ENCODE measurements at regions not wholly inside any gene's neighbourhood (a gene's known extent, or its start where the extent isn't known, plus 50 kb on each side); places are given as distances from the start of the nearest gene placed in this dataset.

DNA sequence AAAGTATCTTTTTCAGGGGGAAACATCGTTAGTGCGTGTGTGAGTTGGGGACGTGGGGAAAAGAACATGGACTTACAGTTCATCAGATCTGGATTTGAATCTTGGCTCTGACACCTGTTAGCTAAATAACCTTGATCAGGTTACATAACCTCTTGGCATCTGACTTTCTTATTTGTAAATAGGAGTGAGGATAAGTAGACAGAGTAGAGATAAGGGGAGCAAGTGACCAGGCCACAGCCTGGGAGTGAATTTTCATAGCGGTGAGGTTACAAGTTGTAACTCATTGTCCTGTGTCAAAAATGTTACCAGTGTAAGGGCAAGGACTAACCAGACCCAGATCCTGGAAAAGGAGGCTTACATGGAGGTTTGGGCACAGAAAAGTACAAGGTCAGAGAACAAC, 733.5 kb upstream of the MMS22L start:
- Histone ChIP-seq H3K27ac (ENCODE audit: low read length) (no peak overlapping the region), H3K4me2 (ENCODE audit: low read depth, low read length) (no peak overlapping the region), H3K9me3 (replicated peaks; ENCODE audit: insufficient read depth, low read length) (no peaks in the 10 kb centered on the region), H3K27me3 (replicated peaks; ENCODE audit: insufficient read depth, low read length) (no peaks in the 10 kb centered on the region), H3K9me2 (replicated peaks; ENCODE audit: insufficient read depth, low read length) (no peaks in the 10 kb centered on the region), H3K9ac (ENCODE audit: low read length) (no peak overlapping the region), H3K4me3 (ENCODE audit: low read length) (no peak overlapping the region), H3K36me3 (replicated peaks; ENCODE audit: insufficient read depth, low read length) (no peaks in the 10 kb centered on the region), H3K79me2 (ENCODE audit: low read length) (no peaks in the 10 kb centered on the region), H3F3A (ENCODE audit: insufficient read depth, low read length) (no peaks in the 10 kb centered on the region), H2AFZ (ENCODE audit: low read length) (no peak overlapping the region), H4K20me1 (ENCODE audit: insufficient read depth, low read length) (no peaks in the 10 kb centered on the region), H3K4me1 (ENCODE audit: low read length) (no peaks in the 10 kb centered on the region)
- no peak for DNase-seq
- TF ChIP-seq EZH2 (optimal IDR thresholded peaks at IDR 0.05; ENCODE audit: low read depth, low read length) (no peak), EZH2phosphoT487 (IDR thresholded peaks at IDR 0.05; ENCODE audit: low read length) (no peak)
- TF ChIP-seq, protein P1, sequence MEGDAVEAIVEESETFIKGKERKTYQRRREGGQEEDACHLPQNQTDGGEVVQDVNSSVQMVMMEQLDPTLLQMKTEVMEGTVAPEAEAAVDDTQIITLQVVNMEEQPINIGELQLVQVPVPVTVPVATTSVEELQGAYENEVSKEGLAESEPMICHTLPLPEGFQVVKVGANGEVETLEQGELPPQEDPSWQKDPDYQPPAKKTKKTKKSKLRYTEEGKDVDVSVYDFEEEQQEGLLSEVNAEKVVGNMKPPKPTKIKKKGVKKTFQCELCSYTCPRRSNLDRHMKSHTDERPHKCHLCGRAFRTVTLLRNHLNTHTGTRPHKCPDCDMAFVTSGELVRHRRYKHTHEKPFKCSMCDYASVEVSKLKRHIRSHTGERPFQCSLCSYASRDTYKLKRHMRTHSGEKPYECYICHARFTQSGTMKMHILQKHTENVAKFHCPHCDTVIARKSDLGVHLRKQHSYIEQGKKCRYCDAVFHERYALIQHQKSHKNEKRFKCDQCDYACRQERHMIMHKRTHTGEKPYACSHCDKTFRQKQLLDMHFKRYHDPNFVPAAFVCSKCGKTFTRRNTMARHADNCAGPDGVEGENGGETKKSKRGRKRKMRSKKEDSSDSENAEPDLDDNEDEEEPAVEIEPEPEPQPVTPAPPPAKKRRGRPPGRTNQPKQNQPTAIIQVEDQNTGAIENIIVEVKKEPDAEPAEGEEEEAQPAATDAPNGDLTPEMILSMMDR (IDR thresholded peaks at IDR 0.05; ENCODE audit: low read length), result no peak

DNA sequence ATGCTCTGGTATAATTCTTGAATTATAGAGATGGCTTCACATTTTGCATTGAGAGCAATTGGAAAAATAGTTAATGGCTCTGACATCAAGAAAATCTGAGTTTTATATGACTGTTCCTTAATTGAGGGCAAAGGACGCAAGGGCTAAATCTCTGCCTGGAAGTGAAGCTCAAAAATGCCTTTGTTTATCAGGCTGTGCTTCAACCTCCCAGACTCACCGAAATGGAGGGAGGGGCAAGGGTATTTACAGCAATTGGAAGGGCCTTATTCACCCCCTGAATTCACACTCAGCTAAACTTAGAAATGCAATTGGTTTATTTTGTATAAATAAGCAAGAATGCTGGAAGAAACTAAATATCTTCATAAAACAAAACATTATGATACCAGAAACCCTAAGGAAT, 737.2 kb upstream of the MMS22L start:
- Histone ChIP-seq H3K27ac (ENCODE audit: low read length) (no peak overlapping the region), H2AFZ (ENCODE audit: low read length) (no peak overlapping the region), H3K4me3 (ENCODE audit: low read length) (no peak overlapping the region), H4K20me1 (ENCODE audit: insufficient read depth, low read length) (no peaks in the 10 kb centered on the region), H3K79me2 (ENCODE audit: low read length) (no peaks in the 10 kb centered on the region), H3K9ac (ENCODE audit: low read length) (no peak overlapping the region), H3K4me1 (ENCODE audit: low read length) (no peaks in the 10 kb centered on the region), H3K9me2 (replicated peaks; ENCODE audit: insufficient read depth, low read length) (no peaks in the 10 kb centered on the region), H3K36me3 (replicated peaks; ENCODE audit: insufficient read depth, low read length) (no peaks in the 10 kb centered on the region), H3K9me3 (replicated peaks; ENCODE audit: insufficient read depth, low read length) (no peaks in the 10 kb centered on the region), H3K27me3 (replicated peaks; ENCODE audit: insufficient read depth, low read length) (no peaks in the 10 kb centered on the region), H3F3A (ENCODE audit: insufficient read depth, low read length) (no peaks in the 10 kb centered on the region), H3K4me2 (ENCODE audit: low read depth, low read length) (no peak overlapping the region)
- TF ChIP-seq EZH2phosphoT487 (IDR thresholded peaks at IDR 0.05; ENCODE audit: low read length) (no peak), EZH2 (optimal IDR thresholded peaks at IDR 0.05; ENCODE audit: low read depth, low read length) (no peak)
- TF ChIP-seq, protein P1 (IDR thresholded peaks at IDR 0.05; ENCODE audit: low read length), result no peak
- DNase-seq, result no peak

DNA sequence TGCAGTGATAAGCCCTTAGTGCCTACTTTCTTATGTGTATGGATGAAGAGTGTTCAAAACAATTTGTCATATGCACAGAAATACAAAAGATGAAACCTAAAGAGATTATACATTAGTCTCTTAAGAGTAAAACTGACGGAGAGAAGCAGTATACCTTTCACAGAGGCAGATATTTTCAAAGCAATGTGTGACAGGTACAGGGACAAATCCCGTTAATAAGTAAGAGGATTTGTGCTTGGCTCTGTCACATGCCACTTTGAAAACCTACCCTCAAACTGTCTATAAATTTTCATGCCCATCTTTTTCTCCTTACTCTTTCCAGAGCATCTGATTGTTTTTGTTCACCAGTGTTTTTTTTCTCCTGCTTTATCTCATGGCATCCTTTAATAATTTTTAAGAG, 741.3 kb upstream of the MMS22L start:
- H3K27ac ChIP-seq (ENCODE audit: low read length), result no peak overlapping the region
- H3K4me1 ChIP-seq (ENCODE audit: low read length), result no peaks in the 10 kb centered on the region
- H3K9me2 ChIP-seq (replicated peaks; ENCODE audit: insufficient read depth, low read length), result no peaks in the 10 kb centered on the region
- H3K4me3 ChIP-seq (ENCODE audit: low read length), result no peak overlapping the region
- TF ChIP-seq, protein P1 (IDR thresholded peaks at IDR 0.05; ENCODE audit: low read length), result no peak
- no peak for TF ChIP-seq EZH2 (optimal IDR thresholded peaks at IDR 0.05; ENCODE audit: low read depth, low read length)
- no peak for TF ChIP-seq EZH2phosphoT487 (IDR thresholded peaks at IDR 0.05; ENCODE audit: low read length)
- H4K20me1 ChIP-seq (ENCODE audit: insufficient read depth, low read length), result no peaks in the 10 kb centered on the region
- H3K36me3 ChIP-seq (replicated peaks; ENCODE audit: insufficient read depth, low read length), result no peaks in the 10 kb centered on the region
- H3K27me3 ChIP-seq (replicated peaks; ENCODE audit: insufficient read depth, low read length), result no peaks in the 10 kb centered on the region
- H3K9ac ChIP-seq (ENCODE audit: low read length), result no peak overlapping the region
- no peak overlapping the region for H2AFZ ChIP-seq (ENCODE audit: low read length)
- H3K79me2 ChIP-seq (ENCODE audit: low read length), result no peaks in the 10 kb centered on the region
- no peaks in the 10 kb centered on the region for H3K9me3 ChIP-seq (replicated peaks; ENCODE audit: insufficient read depth, low read length)
- no peaks in the 10 kb centered on the region for H3F3A ChIP-seq (ENCODE audit: insufficient read depth, low read length)
- DNase-seq, result no peak
- no peak overlapping the region for H3K4me2 ChIP-seq (ENCODE audit: low read depth, low read length)

Measured in MM.1S (cell line).